MM.1S (cell line): ENCODE measurements at regions not wholly inside any gene's neighbourhood (a gene's known extent, or its start where the extent isn't known, plus 50 kb on each side); places are given as distances from the start of the nearest gene placed in this dataset.

Source experiments
- DNase-seq: peaks from one replicate; pipeline ENCODE4 v3.0.0-alpha.2; 2015
- H2AFZ ChIP-seq: fragments of 300-600 bp; sonication (generic); 2 replicates; pipeline ENCODE4 v1.6.0; 2016; ENCODE audit warnings: antibody characterized with exemption, low read length
- H3F3A ChIP-seq: fragments of 300-600 bp; sonication (generic); 2 replicates; pipeline ENCODE4 v1.6.1; 2016; ENCODE audit warnings: mild to moderate bottlenecking, antibody characterized with exemption, low read length, moderate library complexity, mixed read lengths; ENCODE audit not compliant: insufficient read depth
- H3K27ac ChIP-seq: fragments of 300-600 bp; sonication (generic); 2 replicates; pipeline ENCODE4 v1.5.1; 2016; ENCODE audit warnings: mild to moderate bottlenecking, low read length
- H3K27me3 ChIP-seq: fragments of 300-600 bp; sonication (generic); replicated peaks from 2 replicates; pipeline ENCODE4 v1.6.0; 2016; ENCODE audit warnings: low read length; ENCODE audit not compliant: insufficient read depth
- H3K36me3 ChIP-seq: fragments of 300-600 bp; sonication (generic); replicated peaks from 2 replicates; pipeline ENCODE4 v1.6.1; 2016; ENCODE audit warnings: mild to moderate bottlenecking, low read length, mixed read lengths; ENCODE audit not compliant: insufficient read depth
- H3K4me1 ChIP-seq: fragments of 300-600 bp; sonication (generic); 2 replicates; pipeline ENCODE4 v1.6.1; 2016; ENCODE audit warnings: low read length, mixed read lengths
- H3K4me2 ChIP-seq: fragments of 300-600 bp; sonication (generic); 2 replicates; pipeline ENCODE4 v1.6.0; 2016; ENCODE audit warnings: low read depth, low read length
- H3K4me3 ChIP-seq: fragments of 300-600 bp; sonication (generic); 2 replicates; pipeline ENCODE4 v1.5.1; 2016; ENCODE audit warnings: low read length, mixed read lengths
- H3K79me2 ChIP-seq: fragments of 300-600 bp; sonication (generic); 2 replicates; pipeline ENCODE4 v1.6.1; 2016; ENCODE audit warnings: mixed run types, low read length, mixed read lengths
- H3K9ac ChIP-seq: fragments of 300-600 bp; sonication (generic); 2 replicates; pipeline ENCODE4 v1.6.1; 2016; ENCODE audit warnings: low read length, mixed read lengths
- H3K9me2 ChIP-seq: fragments of 300-600 bp; sonication (generic); replicated peaks from 2 replicates; pipeline ENCODE4 v1.6.1; 2016; ENCODE audit warnings: mild to moderate bottlenecking, low read length, mixed read lengths; ENCODE audit not compliant: insufficient read depth
- H3K9me3 ChIP-seq: fragments of 300-600 bp; sonication (generic); replicated peaks from 2 replicates; pipeline ENCODE4 v1.6.1; 2016; ENCODE audit warnings: mild to moderate bottlenecking, low read length, mixed read lengths; ENCODE audit not compliant: insufficient read depth
- H4K20me1 ChIP-seq: fragments of 300-600 bp; sonication (generic); 2 replicates; pipeline ENCODE4 v1.6.1; 2016; ENCODE audit warnings: mild to moderate bottlenecking, low read length, moderate library complexity, mixed read lengths; ENCODE audit not compliant: insufficient read depth
- EZH2 ChIP-seq: fragments of 300-600 bp; sonication (generic); optimal IDR thresholded peaks from 2 replicates; pipeline ENCODE3; 2017; ENCODE audit warnings: low read depth, mild to moderate bottlenecking, antibody characterized with exemption, low read length, mixed read lengths
- EZH2phosphoT487 ChIP-seq: fragments of 300-600 bp; sonication (generic); IDR thresholded peaks from 2 replicates; pipeline ENCODE4 v1.6.1; 2018; ENCODE audit warnings: antibody characterized with exemption, low read length
- TF ChIP-seq, protein P1 (sequence below): fragments of 300-600 bp; sonication (generic); IDR thresholded peaks from 2 replicates; pipeline ENCODE4 v1.5.1; 2016; ENCODE audit warnings: antibody characterized with exemption, low read length, mixed read lengths

- no peak overlapping the region for H3K4me3 ChIP-seq
- no peak overlapping the region for H3K4me2 ChIP-seq
- no peaks in the 10 kb centered on the region for H3K9me3 ChIP-seq
- no peaks in the 10 kb centered on the region for H3K36me3 ChIP-seq
- no peaks in the 10 kb centered on the region for H3K79me2 ChIP-seq
- no peaks in the 10 kb centered on the region for H4K20me1 ChIP-seq
- H3K9ac ChIP-seq: no peak overlapping the region
- no peaks in the 10 kb centered on the region for H3K4me1 ChIP-seq
- no peak overlapping the region for H3K27ac ChIP-seq
- H2AFZ ChIP-seq: no peak overlapping the region
- DNase-seq: no peak
- TF ChIP-seq EZH2 (no peak), EZH2phosphoT487 (no peak)
- TF ChIP-seq, protein P1, sequence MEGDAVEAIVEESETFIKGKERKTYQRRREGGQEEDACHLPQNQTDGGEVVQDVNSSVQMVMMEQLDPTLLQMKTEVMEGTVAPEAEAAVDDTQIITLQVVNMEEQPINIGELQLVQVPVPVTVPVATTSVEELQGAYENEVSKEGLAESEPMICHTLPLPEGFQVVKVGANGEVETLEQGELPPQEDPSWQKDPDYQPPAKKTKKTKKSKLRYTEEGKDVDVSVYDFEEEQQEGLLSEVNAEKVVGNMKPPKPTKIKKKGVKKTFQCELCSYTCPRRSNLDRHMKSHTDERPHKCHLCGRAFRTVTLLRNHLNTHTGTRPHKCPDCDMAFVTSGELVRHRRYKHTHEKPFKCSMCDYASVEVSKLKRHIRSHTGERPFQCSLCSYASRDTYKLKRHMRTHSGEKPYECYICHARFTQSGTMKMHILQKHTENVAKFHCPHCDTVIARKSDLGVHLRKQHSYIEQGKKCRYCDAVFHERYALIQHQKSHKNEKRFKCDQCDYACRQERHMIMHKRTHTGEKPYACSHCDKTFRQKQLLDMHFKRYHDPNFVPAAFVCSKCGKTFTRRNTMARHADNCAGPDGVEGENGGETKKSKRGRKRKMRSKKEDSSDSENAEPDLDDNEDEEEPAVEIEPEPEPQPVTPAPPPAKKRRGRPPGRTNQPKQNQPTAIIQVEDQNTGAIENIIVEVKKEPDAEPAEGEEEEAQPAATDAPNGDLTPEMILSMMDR: no peak
- H3K27me3 ChIP-seq: no peaks in the 10 kb centered on the region
- H3F3A ChIP-seq: no peaks in the 10 kb centered on the region
- no peaks in the 10 kb centered on the region for H3K9me2 ChIP-seq
Observed at GRCh38 chr4:96936886-96937285, 1097.0 kb downstream of the PDHA2 start.

GRCh38 chr4:96946552-96946951, 1106.7 kb downstream of the PDHA2 start:
- Histone ChIP-seq H3K27ac (no peak overlapping the region), H3K9me3 (no peaks in the 10 kb centered on the region), H3K4me2 (no peak overlapping the region), H3K4me3 (no peak overlapping the region), H3K4me1 (no peaks in the 10 kb centered on the region), H3K36me3 (no peaks in the 10 kb centered on the region), H4K20me1 (no peaks in the 10 kb centered on the region), H3K27me3 (no peaks in the 10 kb centered on the region), H3F3A (no peaks in the 10 kb centered on the region), H3K9me2 (no peaks in the 10 kb centered on the region), H2AFZ (no peak overlapping the region), H3K79me2 (no peaks in the 10 kb centered on the region), H3K9ac (no peak overlapping the region)
- no peak for DNase-seq
- TF ChIP-seq EZH2phosphoT487 (no peak), EZH2 (no peak)
- TF ChIP-seq, protein P1: no peak

GRCh38 chr4:96952610-96953009, 1112.7 kb downstream of the PDHA2 start:
- Histone ChIP-seq H3K27ac (no peak overlapping the region), H3K4me1 (no peaks in the 10 kb centered on the region), H3K27me3 (no peaks in the 10 kb centered on the region), H3K36me3 (no peaks in the 10 kb centered on the region), H3K9me3 (no peaks in the 10 kb centered on the region), H3K79me2 (no peaks in the 10 kb centered on the region), H3K4me3 (no peak overlapping the region), H3K9ac (no peak overlapping the region), H2AFZ (no peak overlapping the region), H3K4me2 (no peak overlapping the region), H4K20me1 (no peaks in the 10 kb centered on the region), H3K9me2 (no peaks in the 10 kb centered on the region), H3F3A (no peaks in the 10 kb centered on the region)
- no peak for TF ChIP-seq EZH2phosphoT487
- TF ChIP-seq, protein P1: no peak
- no peak for TF ChIP-seq EZH2
- DNase-seq: no peak
